Spinal cord (tissue), 9 donors: ENCODE measurements at regions not wholly inside any gene's neighbourhood (a gene's known extent, or its start where the extent isn't known, plus 50 kb on each side); places are given as distances from the start of the nearest gene placed in this dataset.

Experiments
- DNase-seq, 6 donors: peaks; one replicate each; pipeline versions ENCODE4 v3.0.0 to v3.0.0-alpha.2; 2013 to 2015; ENCODE audit warnings: low spot score in 6 of 6, low read depth in 4 of 6
- H3K27ac ChIP-seq: one replicate; pipeline ENCODE4 v1.5.1; 2013; ENCODE audit warnings: low read depth, low read length, control low read depth
- H3K27me3 ChIP-seq: one replicate; pipeline ENCODE4 v1.6.1; 2013; ENCODE audit warnings: low read length; ENCODE audit not compliant: control insufficient read depth, insufficient read depth
- H3K36me3 ChIP-seq: one replicate; pipeline ENCODE4 v1.6.1; 2013; ENCODE audit warnings: low read length; ENCODE audit not compliant: control insufficient read depth, insufficient read depth
- H3K4me1 ChIP-seq: one replicate; pipeline ENCODE4 v1.6.1; 2013; ENCODE audit warnings: low read length; ENCODE audit not compliant: control insufficient read depth, insufficient read depth
- H3K4me3 ChIP-seq: one replicate; pipeline ENCODE4 v1.5.1; 2013; ENCODE audit warnings: low read depth, low read length, control low read depth
- H3K9me3 ChIP-seq: one replicate; pipeline ENCODE4 v1.6.1; 2013; ENCODE audit warnings: low read length; ENCODE audit not compliant: control insufficient read depth, insufficient read depth
- WGBS: methylation state at CpG from one replicate; pipeline ENCODE4 v1.1.5; 2013; ENCODE audit warnings: missing lambda C conversion rate; ENCODE audit not compliant: insufficient coverage; 5-methylcytosine and 5-hydroxymethylcytosine counted together
- donor health status: healthy.

DNA sequence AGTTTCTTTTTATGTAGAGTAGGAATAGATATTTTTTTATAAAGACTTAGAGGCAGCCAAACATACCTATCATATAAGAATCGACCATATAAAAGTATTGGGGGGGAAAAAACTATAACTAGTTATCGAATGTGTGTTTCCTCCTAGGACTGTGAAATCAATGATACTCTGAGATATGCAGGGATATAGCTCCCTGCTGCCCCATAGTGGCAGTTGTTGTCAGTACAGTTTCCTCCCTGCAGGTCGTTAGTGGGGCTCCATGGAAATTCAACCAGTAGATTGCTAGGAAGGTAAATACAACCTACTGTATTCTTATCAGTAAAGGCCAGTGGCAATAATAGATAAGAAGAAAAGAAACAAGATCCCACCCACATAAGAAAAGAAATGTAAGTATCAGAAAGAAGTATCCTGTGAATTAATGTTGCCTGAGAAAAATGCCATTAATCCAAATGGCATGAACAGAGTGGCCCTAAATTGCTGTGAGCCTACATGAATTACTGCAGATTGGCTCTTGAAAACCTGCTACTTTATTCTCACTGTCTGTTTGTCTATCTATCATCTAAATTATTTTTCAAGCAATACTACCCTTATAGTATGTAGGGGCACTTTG lies 136.9 kb upstream of the FBN2 start:
- Histone ChIP-seq H3K4me3 (no peak overlapping the region), H3K27ac (no peak overlapping the region), H3K36me3 (no peaks in the 10 kb centered on the region), H3K9me3 (no peaks in the 10 kb centered on the region), H3K27me3 (no peaks in the 10 kb centered on the region), H3K4me1 (no peaks in the 10 kb centered on the region)
- 100% methylated on average over 1 of the region's 3 CpGs for WGBS
- peak in 2 of 6 donors; percentile 10 to 14 for DNase-seq

- H3K4me3 ChIP-seq: no peak overlapping the region
- no peaks in the 10 kb centered on the region for H3K4me1 ChIP-seq
- WGBS: no CpG with 5 or more reads among the region's 5 CpGs
- no peaks in the 10 kb centered on the region for H3K36me3 ChIP-seq
- no peak overlapping the region for H3K27ac ChIP-seq
- no peaks in the 10 kb centered on the region for H3K27me3 ChIP-seq
- no peaks in the 10 kb centered on the region for H3K9me3 ChIP-seq
- DNase-seq: no peak
Observed at GRCh38 chr5:128681096-128681495, 143.1 kb upstream of the FBN2 start.

DNA sequence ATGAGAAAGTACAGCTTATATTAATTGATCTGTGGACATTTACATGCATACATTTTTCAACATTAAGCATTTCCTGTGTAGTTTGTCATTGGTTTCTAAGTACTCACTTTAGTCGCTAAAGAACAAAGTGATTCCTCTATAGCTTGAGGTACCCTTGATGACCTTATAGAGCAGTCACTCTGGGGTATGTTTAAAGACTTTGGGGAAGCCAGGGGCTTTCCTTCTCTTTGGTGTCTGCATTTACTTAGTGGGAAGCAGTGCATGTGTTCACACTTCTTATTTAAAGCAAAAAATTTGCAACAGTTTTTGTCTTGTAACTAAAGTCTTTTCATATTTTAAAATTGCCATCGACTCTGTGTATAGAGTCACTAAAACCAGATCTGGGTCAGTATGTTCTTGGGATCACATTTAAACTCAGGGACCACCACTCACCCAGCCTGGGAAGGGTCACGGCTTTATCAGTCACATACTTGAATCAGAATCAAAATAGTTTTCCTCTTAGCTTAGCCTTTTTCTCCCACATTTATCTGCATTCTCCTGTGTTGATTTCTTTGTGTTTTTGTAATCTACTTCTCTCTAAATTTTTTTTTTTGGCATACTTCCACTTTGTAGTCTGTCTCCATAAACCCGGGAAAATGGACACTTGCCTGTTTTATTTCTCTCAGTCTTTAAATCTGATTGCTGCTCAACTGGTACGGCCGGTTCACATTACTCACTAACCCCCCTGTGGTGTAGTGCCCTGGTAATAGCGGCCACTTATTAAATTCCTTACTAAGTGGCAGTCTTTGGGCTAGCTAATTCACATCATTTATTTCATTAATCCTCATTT lies 143.9 kb upstream of the FBN2 start:
- WGBS: 43% methylated on average over 1 of the region's 7 CpGs
- H3K27me3 ChIP-seq: no peaks in the 10 kb centered on the region

DNA sequence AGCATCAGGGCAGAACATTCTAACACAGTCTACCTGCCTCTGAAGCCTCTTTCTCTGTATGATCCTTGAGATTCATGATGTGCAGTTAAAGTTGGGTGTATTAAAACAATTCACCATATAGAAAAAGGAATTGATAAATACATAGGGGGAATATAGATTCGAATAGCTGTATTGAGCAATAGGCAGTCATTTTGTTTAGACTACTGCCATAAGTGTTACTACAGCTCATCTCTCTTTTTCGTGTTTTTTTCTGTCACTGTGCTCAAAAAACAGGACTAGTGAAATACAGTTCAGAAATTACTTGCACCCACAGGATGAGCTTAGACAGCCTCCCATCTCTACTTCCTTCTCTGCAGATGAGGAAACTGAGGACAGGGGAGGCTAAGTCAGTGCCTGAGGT lies 144.6 kb upstream of the FBN2 start:
- no CpG with 5 or more reads among the region's 2 CpGs for WGBS
- H3K27ac ChIP-seq: no peak overlapping the region
- DNase-seq: no peak
- H3K4me3 ChIP-seq: no peak overlapping the region
- H3K4me1 ChIP-seq: no peaks in the 10 kb centered on the region
- H3K27me3 ChIP-seq: no peaks in the 10 kb centered on the region
- no peaks in the 10 kb centered on the region for H3K9me3 ChIP-seq
- no peaks in the 10 kb centered on the region for H3K36me3 ChIP-seq

More for the DNA sequence above, 143.9 kb upstream of the FBN2 start:
- DNase-seq: no peak
- no peaks in the 10 kb centered on the region for H3K4me1 ChIP-seq
- H3K9me3 ChIP-seq: no peaks in the 10 kb centered on the region
- no peaks in the 10 kb centered on the region for H3K36me3 ChIP-seq
- H3K27ac ChIP-seq: no peak overlapping the region
- no peak overlapping the region for H3K4me3 ChIP-seq

GRCh38 chr5:128684961-128685360 lies 146.9 kb upstream of the FBN2 start:
- H3K4me3 ChIP-seq: no peak overlapping the region
- DNase-seq: peak in 2 of 6 donors; percentile 4 to 9
- H3K4me1 ChIP-seq: no peaks in the 10 kb centered on the region
- WGBS: no CpG with 5 or more reads among the region's 1 CpG
- no peaks in the 10 kb centered on the region for H3K36me3 ChIP-seq
- no peak overlapping the region for H3K27ac ChIP-seq
- H3K9me3 ChIP-seq: no peaks in the 10 kb centered on the region
- no peaks in the 10 kb centered on the region for H3K27me3 ChIP-seq

DNA sequence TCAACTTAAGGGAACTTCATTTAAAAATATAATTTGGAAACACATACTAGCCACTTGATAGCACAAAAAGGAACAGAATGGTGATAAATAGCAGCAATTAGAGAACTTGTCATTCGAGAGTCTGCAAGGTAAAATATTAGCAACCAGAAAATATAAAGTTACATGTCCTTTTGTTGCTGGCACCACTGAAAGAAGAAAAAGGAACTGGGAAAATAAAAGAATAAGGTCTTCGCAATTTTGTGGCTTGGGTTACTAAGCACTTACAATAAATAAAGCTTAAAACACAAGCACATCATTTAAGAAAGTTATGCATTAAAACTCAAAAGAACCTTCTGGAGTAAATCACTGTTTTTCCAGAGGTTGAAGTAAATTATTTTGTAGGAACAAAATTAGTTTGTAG lies 149.9 kb upstream of the FBN2 start:
- H3K36me3 ChIP-seq: no peaks in the 10 kb centered on the region
- H3K9me3 ChIP-seq: no peaks in the 10 kb centered on the region
- H3K4me1 ChIP-seq: no peaks in the 10 kb centered on the region
- H3K27ac ChIP-seq: no peak overlapping the region
- no CpG with 5 or more reads among the region's 2 CpGs for WGBS
- DNase-seq: no peak
- no peak overlapping the region for H3K4me3 ChIP-seq
- no peaks in the 10 kb centered on the region for H3K27me3 ChIP-seq

DNA sequence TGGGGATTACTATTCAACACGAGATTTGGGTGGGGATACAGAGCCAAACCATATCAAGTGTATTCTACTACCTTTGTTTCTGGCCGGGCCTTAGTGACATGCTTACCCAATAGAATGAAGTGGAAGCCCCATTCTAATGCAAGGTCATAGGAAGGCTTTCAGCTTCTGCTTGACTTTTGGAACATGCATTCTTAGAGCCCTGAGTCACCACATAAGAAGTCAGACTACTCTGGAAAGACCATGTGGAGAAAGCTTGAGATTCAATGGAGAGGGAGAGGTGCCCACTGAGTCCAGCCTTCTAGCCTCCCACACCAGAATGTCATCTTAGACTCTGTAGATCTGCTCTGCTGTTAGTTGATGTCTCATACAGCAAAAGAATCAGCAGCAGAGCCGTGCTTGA lies 155.7 kb upstream of the FBN2 start:
- Histone ChIP-seq H3K27me3 (no peaks in the 10 kb centered on the region), H3K9me3 (no peaks in the 10 kb centered on the region), H3K4me1 (no peaks in the 10 kb centered on the region), H3K36me3 (no peaks in the 10 kb centered on the region), H3K4me3 (no peak overlapping the region), H3K27ac (no peak overlapping the region)
- no peak for DNase-seq
- 64% methylated on average over 2 of the region's 3 CpGs for WGBS

DNA sequence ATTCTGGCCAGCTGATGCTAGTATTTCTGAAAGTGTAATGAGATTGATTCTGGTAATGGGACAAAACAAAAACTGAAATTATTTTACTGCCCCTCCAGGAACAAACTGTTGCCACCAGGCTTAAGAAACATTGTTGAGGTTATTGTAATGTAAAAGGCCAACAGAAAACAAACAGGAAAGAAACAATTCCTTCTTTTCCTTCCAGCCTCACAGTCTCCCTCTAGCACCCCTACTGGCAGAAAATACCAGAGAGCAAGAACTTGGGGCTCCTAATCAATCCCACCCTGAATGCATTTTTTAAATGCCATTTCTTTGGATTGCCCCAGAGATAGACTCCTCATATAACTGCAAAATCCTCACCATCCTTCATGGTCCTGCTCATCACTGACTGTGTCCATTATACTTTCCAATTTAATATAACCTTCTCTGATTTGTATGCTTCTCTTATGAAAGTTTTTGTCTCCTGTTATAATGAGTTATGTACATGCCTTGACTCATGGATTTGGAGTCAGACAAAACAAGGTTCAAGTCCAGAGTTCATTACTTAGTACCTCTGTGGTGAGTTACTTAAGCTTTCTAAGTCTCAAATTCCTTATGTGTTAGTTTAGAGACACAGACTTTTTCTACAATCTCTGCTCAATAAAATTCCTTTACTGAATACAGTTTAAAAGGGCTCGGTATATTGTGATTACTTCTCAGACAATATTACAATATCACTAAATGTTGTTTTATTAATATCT lies 157.9 kb upstream of the FBN2 start:
- Histone ChIP-seq H3K9me3 (no peaks in the 10 kb centered on the region), H3K4me3 (no peak overlapping the region), H3K36me3 (no peaks in the 10 kb centered on the region), H3K4me1 (no peaks in the 10 kb centered on the region), H3K27ac (no peak overlapping the region), H3K27me3 (no peaks in the 10 kb centered on the region)
- WGBS: no CpG with 5 or more reads among the region's 1 CpG
- peak in 1 of 6 donors; percentile 7 for DNase-seq

DNA sequence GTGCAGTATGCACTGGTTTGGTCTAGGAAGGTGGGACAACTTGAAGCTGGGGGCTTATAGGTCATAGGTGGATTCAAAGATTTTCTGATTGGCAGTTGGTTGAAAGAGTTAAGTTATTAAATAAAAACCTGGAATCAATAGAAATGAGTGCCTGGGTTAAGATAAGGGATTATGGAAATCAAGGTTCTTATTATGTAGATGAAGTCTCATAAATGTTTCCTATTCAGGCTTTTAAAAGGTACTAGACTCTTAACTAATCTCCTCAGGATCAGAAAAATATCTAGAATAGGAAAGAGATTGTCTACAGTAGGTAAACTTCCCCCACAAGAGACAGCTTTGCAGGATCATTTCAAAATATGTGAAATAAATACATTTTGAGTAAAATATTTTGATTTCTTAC lies 163.3 kb upstream of the FBN2 start:
- no peak for DNase-seq
- Histone ChIP-seq H3K27me3 (no peaks in the 10 kb centered on the region), H3K27ac (no peak overlapping the region), H3K4me3 (no peak overlapping the region), H3K9me3 (no peaks in the 10 kb centered on the region), H3K4me1 (no peaks in the 10 kb centered on the region), H3K36me3 (no peaks in the 10 kb centered on the region)
